PFSK-1 (cell line): ENCODE measurements at regions not wholly inside any gene's neighbourhood (a gene's known extent, or its start where the extent isn't known, plus 50 kb on each side); places are given as distances from the start of the nearest gene placed in this dataset.

ENCODE experiments used
- POLR2AphosphoS5 ChIP-seq: IDR thresholded peaks from 2 replicates; pipeline ENCODE4 v1.6.1; 2012; ENCODE audit warnings: low read depth, mild to moderate bottlenecking, control low read depth, low read length, moderate library complexity
- SIN3A ChIP-seq: IDR thresholded peaks from 2 replicates; pipeline ENCODE4 v1.6.1; 2012; ENCODE audit warnings: mild to moderate bottlenecking, low read length, moderate library complexity, borderline replicate concordance; ENCODE audit not compliant: insufficient read depth

DNA sequence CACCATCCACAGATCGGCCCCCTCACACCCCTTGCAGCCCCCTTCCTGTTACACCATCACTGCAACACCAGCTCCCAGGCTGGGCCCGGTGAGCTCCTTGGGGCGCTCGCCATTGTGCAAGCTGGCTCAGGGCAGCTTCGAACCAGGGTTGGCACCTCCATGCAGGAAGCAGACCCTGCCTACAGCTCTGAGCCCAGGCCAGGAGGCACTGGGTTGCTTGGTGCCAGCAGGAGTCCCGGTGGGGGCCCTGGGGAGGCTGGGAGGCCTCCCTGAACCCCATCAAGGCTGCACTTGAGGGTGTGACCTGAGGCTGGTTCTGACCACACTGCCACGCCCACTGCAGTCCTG lies 417.1 kb downstream of the CTTN start:
- TF ChIP-seq POLR2AphosphoS5 (no peak), SIN3A (no peak)
